GM23338 (cell line): ENCODE measurements at regions not wholly inside any gene's neighbourhood (a gene's known extent, or its start where the extent isn't known, plus 50 kb on each side); places are given as distances from the start of the nearest gene placed in this dataset.

ENCODE experiments used
- ATAC-seq: fragments of 200-7000 bp; cut with Tn5 transposase; 3 replicates; pipeline ENCODE4 v1.9.1; 2020
- DNase-seq: peaks from one replicate; pipeline ENCODE4 v3.0.0-alpha.2; 2015; ENCODE audit warnings: low spot score
- H2AFZ ChIP-seq: fragments of 200-600 bp; sonication (generic); 2 replicates; pipeline ENCODE4 v1.8.0; 2016; ENCODE audit warnings: antibody characterized with exemption, mild to moderate bottlenecking, moderate library complexity
- H3F3A ChIP-seq: fragments of 200-600 bp; sonication (generic); replicated peaks from 2 replicates; pipeline ENCODE4 v1.8.0; 2017; ENCODE audit warnings: antibody characterized with exemption, mixed run types, low read depth
- H3K27ac ChIP-seq: fragments of 200-600 bp; sonication (generic); 2 replicates; pipeline ENCODE4 v1.6.1; 2016; ENCODE audit warnings: low read depth
- H3K27me3 ChIP-seq: fragments of 200-600 bp; sonication (generic); 2 replicates; pipeline ENCODE4 v1.8.0; 2016; ENCODE audit warnings: mild to moderate bottlenecking, mixed run types, moderate library complexity; ENCODE audit not compliant: insufficient read depth
- H3K36me3 ChIP-seq: fragments of 200-600 bp; sonication (generic); 2 replicates; pipeline ENCODE4 v1.8.0; 2016; ENCODE audit warnings: mild to moderate bottlenecking; ENCODE audit not compliant: insufficient read depth
- H3K4me1 ChIP-seq: fragments of 200-600 bp; sonication (generic); 2 replicates; pipeline ENCODE4 v1.8.0; 2016; ENCODE audit warnings: mild to moderate bottlenecking, moderate library complexity; ENCODE audit not compliant: insufficient read depth
- H3K4me2 ChIP-seq: fragments of 200-600 bp; sonication (generic); 2 replicates; pipeline ENCODE4 v1.7.1; 2017; ENCODE audit warnings: mixed run types
- H3K4me3 ChIP-seq: fragments of 200-600 bp; sonication (generic); 2 replicates; pipeline ENCODE4 v1.6.1; 2016; ENCODE audit warnings: mixed run types
- H3K79me2 ChIP-seq: fragments of 200-600 bp; sonication (generic); replicated peaks from 2 replicates; pipeline ENCODE4 v1.8.0; 2017; ENCODE audit warnings: mild to moderate bottlenecking; ENCODE audit not compliant: insufficient read depth
- H3K9me2 ChIP-seq: fragments of 200-600 bp; sonication (generic); 2 replicates; pipeline ENCODE4 v1.8.0; 2017; ENCODE audit not compliant: insufficient read depth
- H4K20me1 ChIP-seq: fragments of 200-600 bp; sonication (generic); replicated peaks from 2 replicates; pipeline ENCODE4 v1.8.0; 2017; ENCODE audit warnings: mild to moderate bottlenecking; ENCODE audit not compliant: insufficient read depth
- H3K27ac Mint-ChIP-seq: 2 replicates; pipeline ENCODE4 v1.8.0; 2020; ENCODE audit warnings: inconsistent platforms, mild to moderate bottlenecking, moderate library complexity, mixed read lengths
- H3K27me3 Mint-ChIP-seq: 3 replicates; pipeline ENCODE4 v1.8.0; 2022; ENCODE audit warnings: low read depth, mild to moderate bottlenecking, moderate library complexity, mixed read lengths, inconsistent platforms; ENCODE audit not compliant: insufficient read depth, poor library complexity
- H3K36me3 Mint-ChIP-seq: 3 replicates; pipeline ENCODE4 v1.8.0; 2021; ENCODE audit warnings: low read depth, mild to moderate bottlenecking, inconsistent platforms, moderate library complexity, mixed read lengths
- H3K4me1 Mint-ChIP-seq: 3 replicates; pipeline ENCODE4 v1.8.0; 2020; ENCODE audit warnings: mild to moderate bottlenecking, inconsistent platforms, mixed read lengths
- H3K4me3 Mint-ChIP-seq: 3 replicates; pipeline ENCODE4 v1.8.0; 2021; ENCODE audit warnings: moderate library complexity, mild to moderate bottlenecking, inconsistent platforms, mixed read lengths
- H3K9me3 Mint-ChIP-seq: 3 replicates; pipeline ENCODE4 v1.8.0; 2020; ENCODE audit warnings: moderate library complexity, mild to moderate bottlenecking, inconsistent platforms, mixed read lengths
- CREB1 ChIP-seq: fragments of 250-450 bp; sonication (Bioruptor Pico); IDR thresholded peaks from 2 replicates; pipeline ENCODE4 v1.5.0; 2020; ENCODE audit warnings: low read depth, mild to moderate bottlenecking, moderate library complexity
- CTCF ChIP-seq, 2 experiments: fragments of 200-600 bp in 1 of 2; sonication (generic) in 1 of 2; conservative IDR thresholded peaks; 2 replicates each; pipeline versions ENCODE4 v1.5.1 to v1.6.1; 2016 to 2017; ENCODE audit warnings: antibody characterized with exemption in 2 of 2, low read depth in 2 of 2, mild to moderate bottlenecking in 2 of 2, moderate library complexity in 1 of 2
- EZH2 ChIP-seq: fragments of 200-600 bp; sonication (generic); IDR thresholded peaks from one replicate; pipeline ENCODE4 v1.8.0; 2017; ENCODE audit warnings: antibody characterized with exemption, mild to moderate bottlenecking, low read depth; ENCODE audit not compliant: unreplicated experiment
- JUNB ChIP-seq: IDR thresholded peaks from one replicate; pipeline ENCODE4 v1.6.1; 2016; ENCODE audit warnings: antibody characterized with exemption; ENCODE audit not compliant: unreplicated experiment
- NANOG ChIP-seq: IDR thresholded peaks from 2 replicates; pipeline ENCODE4 v1.6.1; 2016; ENCODE audit warnings: antibody characterized with exemption, borderline replicate concordance
- POLR2AphosphoS5 ChIP-seq: IDR thresholded peaks from 2 replicates; pipeline ENCODE4 v1.6.1; 2016; ENCODE audit warnings: antibody characterized with exemption, low read depth
- REST ChIP-seq: IDR thresholded peaks from one replicate; pipeline ENCODE4 v1.6.1; 2018; ENCODE audit warnings: antibody characterized with exemption; ENCODE audit not compliant: unreplicated experiment
- STAT1 ChIP-seq: IDR thresholded peaks from one replicate; pipeline ENCODE4 v1.6.1; 2016; ENCODE audit warnings: antibody characterized with exemption; ENCODE audit not compliant: unreplicated experiment
- ZNF114 ChIP-seq: fragments of 250-450 bp; sonication (Bioruptor Pico); IDR thresholded peaks from 2 replicates; pipeline ENCODE4 v1.5.0; 2020; ENCODE audit warnings: mild to moderate bottlenecking, moderate library complexity
- ZNF331 ChIP-seq: fragments of 250-450 bp; sonication (Bioruptor Pico); IDR thresholded peaks from 2 replicates; pipeline ENCODE4 v1.5.0; 2020; ENCODE audit warnings: low read depth, mild to moderate bottlenecking, moderate library complexity
- ZNF462 ChIP-seq: fragments of 250-450 bp; sonication (Bioruptor Pico); IDR thresholded peaks from 2 replicates; pipeline ENCODE4 v1.5.0; 2020; ENCODE audit warnings: mild to moderate bottlenecking, moderate library complexity

- TF ChIP-seq CTCF (conservative IDR thresholded peaks at IDR 0.05; ENCODE audit: low read depth in 2 of 2): no peak
- no peak for TF ChIP-seq NANOG
- no peak for TF ChIP-seq ZNF114
- no peak for TF ChIP-seq JUNB
Observed at GRCh38 chr4:16302648-16303047, 76.4 kb upstream of the TAPT1 start (continued).

GRCh38 chr4:16297003-16297402 lies 70.7 kb upstream of the TAPT1 start:
- no peak overlapping the region for H3K4me3 ChIP-seq
- no peaks in the 10 kb centered on the region for H3F3A ChIP-seq
- no peaks in the 10 kb centered on the region for H3K27me3 Mint-ChIP-seq
- no peaks in the 10 kb centered on the region for H3K36me3 Mint-ChIP-seq
- H3K4me1 Mint-ChIP-seq: peaks cover 15% of the 10 kb centered on the region
- no peaks in the 10 kb centered on the region for H3K79me2 ChIP-seq
- no peak for DNase-seq
- no peak overlapping the region for H3K27ac Mint-ChIP-seq
- H4K20me1 ChIP-seq: no peaks in the 10 kb centered on the region
- H3K27me3 ChIP-seq: no peaks in the 10 kb centered on the region
- no peaks in the 10 kb centered on the region for H3K36me3 ChIP-seq
- no peak overlapping the region for H3K4me2 ChIP-seq
- no peak overlapping the region for H2AFZ ChIP-seq
- no peak for ATAC-seq
- no peak overlapping the region for H3K27ac ChIP-seq
- peaks cover 11% of the 10 kb centered on the region; the same call in 1 of the 2 replicates for H3K4me1 ChIP-seq
- H3K9me3 Mint-ChIP-seq: no peaks in the 10 kb centered on the region
- H3K9me2 ChIP-seq: no peaks in the 10 kb centered on the region
- no peak overlapping the region for H3K4me3 Mint-ChIP-seq
- TF ChIP-seq ZNF331 (CRISPR knock-in tag) (no peak), ZNF114 (no peak), POLR2AphosphoS5 (no peak), STAT1 (no peak), CTCF (conservative IDR thresholded peaks at IDR 0.05; ENCODE audit: low read depth in 2 of 2) (no peak), ZNF462 (no peak), REST (no peak), NANOG (no peak), JUNB (no peak), EZH2 (no peak), CREB1 (CRISPR knock-in tag) (no peak)
